GM21737 (cell line): ENCODE measurements at regions not wholly inside any gene's neighbourhood (a gene's known extent, or its start where the extent isn't known, plus 50 kb on each side); places are given as distances from the start of the nearest gene placed in this dataset.
"Not testable (repeated sequence)": the region's sequence is repeated elsewhere in the genome, so short reads cannot be mapped to it uniquely, and the experiment has no call there.

Experiments used
- ATAC-seq: cut with Tn5 transposase; IDR thresholded peaks from one replicate; pipeline ENCODE4 v1.9.1; 2021; ENCODE audit warnings: mild to moderate bottlenecking, moderate library complexity; ENCODE audit not compliant: unreplicated experiment

DNA sequence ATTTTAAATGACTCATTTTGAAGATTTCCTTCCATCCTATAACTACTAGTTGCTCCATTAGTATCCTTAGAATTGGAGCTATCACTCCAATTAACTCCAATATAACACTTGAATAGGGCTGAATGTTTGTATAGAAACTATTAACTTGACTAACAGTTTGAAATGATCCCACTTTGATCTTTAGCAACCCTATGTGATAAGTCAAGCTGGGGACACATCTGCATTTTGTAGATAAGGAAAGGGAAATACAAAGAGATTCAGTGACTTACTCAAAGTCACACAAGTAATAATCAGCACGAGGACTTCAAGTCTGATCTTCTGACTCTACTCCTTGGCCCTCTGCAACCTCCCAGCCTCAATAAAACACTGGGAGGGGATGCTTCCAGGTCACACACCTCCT lies 101.1 kb downstream of the TMEM215 start:
- ATAC-seq: no peak

DNA sequence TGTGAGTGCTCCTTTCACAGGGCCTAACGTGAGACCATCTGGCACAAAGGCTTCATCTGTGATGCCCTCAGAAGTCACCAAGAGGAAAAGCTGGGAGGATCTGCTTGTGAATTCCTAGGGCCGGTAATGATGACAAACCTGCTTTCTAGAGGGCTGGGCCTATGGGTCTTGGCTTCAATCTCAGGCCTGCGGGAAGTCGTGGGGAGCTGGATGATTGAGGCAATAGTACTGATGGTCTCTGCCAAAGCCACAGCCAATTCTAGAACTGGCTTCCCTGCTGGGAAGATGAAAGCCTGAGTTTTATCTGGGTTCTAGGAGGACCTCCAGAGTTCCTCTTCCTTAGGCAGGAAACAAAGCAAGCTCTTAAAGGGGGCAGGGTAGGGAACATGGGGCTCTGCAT lies 102.7 kb downstream of the TMEM215 start:
- ATAC-seq: no peak

DNA sequence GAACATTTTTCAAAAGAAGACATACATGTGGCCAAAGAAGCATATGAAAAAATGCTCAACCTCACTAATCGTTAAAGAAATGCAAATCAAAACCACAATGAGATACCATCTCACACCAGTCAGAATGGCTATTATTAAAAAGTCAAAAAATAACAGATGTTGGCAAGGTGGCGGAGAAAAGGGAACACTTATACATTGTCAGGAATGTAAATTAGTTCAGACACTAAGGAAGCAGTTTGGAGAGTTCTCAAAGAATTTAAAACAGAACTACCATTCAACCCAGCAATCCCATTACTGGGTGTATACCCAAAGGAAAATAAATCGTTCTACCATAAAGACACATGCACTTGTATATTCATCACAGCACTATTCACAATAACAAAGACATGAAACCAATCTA lies 106.9 kb downstream of the APTX start:
- not testable (repeated sequence) for ATAC-seq

DNA sequence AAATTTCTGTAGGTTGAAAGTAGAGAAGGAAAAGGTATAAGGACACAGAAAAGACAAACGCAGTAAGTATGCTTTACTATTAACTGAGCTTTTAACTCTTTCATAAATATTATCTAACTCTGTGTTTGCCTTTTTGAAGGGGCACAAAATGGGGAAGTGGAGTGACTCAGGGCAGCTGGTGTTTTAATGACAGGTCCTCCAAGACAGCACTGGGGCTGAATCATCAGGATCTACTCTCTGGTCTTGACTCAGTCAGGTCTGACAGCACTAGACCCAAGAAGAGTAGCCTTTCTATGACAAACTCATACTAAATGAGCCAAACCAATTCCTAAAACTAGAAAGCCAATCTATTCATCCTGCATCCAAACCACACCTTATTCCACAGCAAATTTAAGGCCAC lies 102.2 kb downstream of the APTX start:
- ATAC-seq: no peak

DNA sequence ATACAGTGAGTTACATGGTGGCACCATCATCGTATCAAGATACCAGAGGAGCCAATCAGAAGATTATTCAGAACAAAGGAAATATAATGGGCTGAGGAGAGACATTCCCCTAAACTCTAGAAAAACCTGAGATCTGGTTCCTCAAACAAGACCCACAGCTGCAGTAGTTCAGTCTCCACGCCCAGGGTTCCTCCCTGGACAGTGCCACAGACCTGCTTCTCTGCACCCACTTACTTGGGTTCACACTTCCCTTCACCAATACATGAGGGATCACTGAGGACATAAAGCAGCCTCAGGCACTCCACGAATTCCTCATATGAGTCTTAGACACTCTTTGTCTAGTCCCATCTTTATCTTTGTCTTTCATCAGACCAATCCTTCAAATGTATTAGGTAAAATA lies 101.7 kb downstream of the APTX start:
- ATAC-seq: no peak

DNA sequence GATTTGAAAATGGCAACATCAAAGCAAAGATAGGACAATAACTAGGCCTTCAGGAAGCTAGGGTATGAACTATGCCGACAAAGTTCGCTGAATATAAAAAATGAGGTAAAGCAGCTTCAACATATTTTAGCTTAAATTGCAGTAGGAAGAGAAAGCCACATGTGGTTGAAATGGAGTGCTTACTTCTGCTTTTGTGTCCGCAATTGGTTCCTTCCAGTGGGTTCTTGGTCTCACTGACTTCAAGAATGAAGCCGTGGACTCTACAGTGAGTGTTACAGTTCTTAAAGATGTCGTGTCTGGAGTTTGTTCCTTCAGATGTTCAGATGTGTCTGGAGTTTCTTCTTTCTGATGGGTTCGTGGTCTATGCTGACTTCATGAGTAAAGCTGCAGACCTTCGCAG lies 95.2 kb downstream of the APTX start:
- peak; percentile 63 for ATAC-seq

DNA sequence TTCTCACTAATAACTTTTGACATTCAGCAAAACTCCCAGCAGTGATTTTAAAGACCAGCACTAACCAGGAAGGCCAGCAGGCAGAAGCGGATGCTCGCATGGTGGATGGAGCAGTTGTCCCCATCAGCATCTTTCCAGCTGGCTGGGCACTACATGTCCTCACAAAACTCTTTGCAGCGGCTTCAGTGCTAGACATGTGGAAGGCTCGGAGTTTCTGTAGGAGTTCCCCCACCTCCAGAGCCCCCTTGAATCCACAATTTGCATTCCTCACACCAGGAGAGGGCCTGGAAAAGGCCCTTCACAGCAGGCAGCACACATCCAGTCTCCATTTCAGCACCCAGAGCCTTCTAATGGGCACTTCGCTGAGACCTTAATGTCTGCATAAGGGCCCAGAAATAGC lies 85.6 kb downstream of the APTX start:
- ATAC-seq: no peak

DNA sequence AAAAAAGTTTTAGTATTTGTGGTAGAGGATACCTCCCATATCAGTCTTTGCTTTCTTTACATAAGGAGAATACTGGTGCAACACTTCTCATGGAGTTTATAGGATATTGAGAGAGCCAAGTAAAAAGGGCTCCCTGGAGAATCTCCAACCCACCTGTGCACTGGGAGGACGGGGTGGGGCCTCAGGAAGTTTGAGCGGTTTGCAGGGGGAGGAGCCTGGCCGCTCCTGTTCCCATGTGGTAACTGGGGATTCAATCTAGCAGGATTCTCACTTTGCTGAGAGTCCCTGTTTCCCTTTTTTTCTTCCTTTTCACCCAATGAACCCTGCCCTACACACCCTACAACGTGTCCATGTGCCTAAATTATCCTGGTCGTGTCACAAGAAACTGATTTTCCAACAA lies 82.8 kb downstream of the APTX start:
- ATAC-seq: no peak
